ENCODE measurements at regions not wholly inside any gene's neighbourhood (a gene's known extent, or its start where the extent isn't known, plus 50 kb on each side); places are given as distances from the start of the nearest gene placed in this dataset.

GRCh38 chr6:112925702-112926101, 578.6 kb downstream of the RFPL4B start:
- TF ChIP-seq CTCF (IDR thresholded peaks at IDR 0.05) (no peak), POLR2A (IDR thresholded peaks at IDR 0.05) (no peak)
